BE2C (cell line): ENCODE measurements at regions not wholly inside any gene's neighbourhood (a gene's known extent, or its start where the extent isn't known, plus 50 kb on each side); places are given as distances from the start of the nearest gene placed in this dataset.

Experiments
- DNase-seq: peaks from one replicate; pipeline ENCODE4 v3.0.0-alpha.2; 2020
- H3K27me3 ChIP-seq: fragments of 250-450 bp; sonication (Bioruptor Pico); 2 replicates; pipeline ENCODE4 v1.5.1; 2020; ENCODE audit warnings: mild to moderate bottlenecking
- H3K36me3 ChIP-seq: fragments of 250-450 bp; sonication (Bioruptor Pico); 2 replicates; pipeline ENCODE4 v1.5.1; 2020; ENCODE audit warnings: mild to moderate bottlenecking
- H3K4me1 ChIP-seq: fragments of 250-450 bp; sonication (Bioruptor Pico); 2 replicates; pipeline ENCODE4 v1.5.1; 2020
- H3K4me3 ChIP-seq: 2 replicates; pipeline ENCODE4 v1.5.1; 2011; ENCODE audit warnings: low read depth, low read length
- H3K9me3 ChIP-seq: fragments of 250-450 bp; sonication (Bioruptor Pico); 2 replicates; pipeline ENCODE4 v1.5.1; 2020
- TF ChIP-seq, protein P1 (sequence below): IDR thresholded peaks from 2 replicates; pipeline ENCODE4 v1.5.1; 2012; ENCODE audit warnings: mild to moderate bottlenecking, low read depth, low read length

DNA sequence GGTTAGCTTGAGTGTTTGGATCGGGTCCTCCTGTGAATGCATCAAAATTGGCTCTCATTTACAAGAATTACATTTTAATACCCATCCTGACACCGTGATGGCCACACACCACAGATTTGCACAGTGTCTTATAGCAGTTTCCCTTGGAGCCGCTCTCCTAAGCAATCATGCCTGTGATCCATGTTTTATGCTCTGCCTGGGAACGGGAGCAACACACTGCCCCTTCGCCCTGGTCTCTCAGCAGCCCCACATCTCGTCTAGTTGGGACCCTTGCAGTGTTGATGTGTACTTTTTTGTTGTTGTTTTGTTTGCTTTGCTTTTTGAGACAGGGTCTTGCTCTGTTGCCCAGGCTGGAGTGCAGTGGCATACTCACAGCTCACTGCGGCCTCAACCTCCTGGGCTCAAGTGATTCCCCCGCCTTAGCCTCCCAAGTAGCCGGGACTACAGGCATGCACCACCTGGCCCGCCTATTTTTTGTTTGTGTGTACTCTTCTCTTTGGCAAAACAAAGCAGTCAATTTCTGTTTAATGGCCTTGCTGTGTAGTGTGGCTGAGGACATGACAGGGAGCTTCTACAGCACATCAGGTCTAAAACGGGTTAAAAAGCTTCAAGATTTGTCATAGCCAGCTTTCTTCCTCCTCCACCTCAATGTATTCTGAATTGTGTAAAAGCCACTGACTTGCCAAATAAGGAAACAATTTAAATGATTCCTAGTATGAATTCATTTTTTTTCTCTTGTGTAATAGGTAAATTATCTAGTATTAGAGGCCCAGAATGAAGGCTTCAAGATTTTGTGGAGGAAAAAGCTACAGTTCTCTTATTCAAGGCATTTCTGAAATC is 101.6 kb upstream of the TBCA start:
- Histone ChIP-seq H3K4me1 (no peaks in the 10 kb centered on the region; the same call in 1 of the 2 replicates), H3K9me3 (no peaks in the 10 kb centered on the region), H3K27me3 (no peaks in the 10 kb centered on the region), H3K36me3 (no peaks in the 10 kb centered on the region), H3K4me3 (no peak overlapping the region)
- DNase-seq: no peak
- TF ChIP-seq, protein P1, sequence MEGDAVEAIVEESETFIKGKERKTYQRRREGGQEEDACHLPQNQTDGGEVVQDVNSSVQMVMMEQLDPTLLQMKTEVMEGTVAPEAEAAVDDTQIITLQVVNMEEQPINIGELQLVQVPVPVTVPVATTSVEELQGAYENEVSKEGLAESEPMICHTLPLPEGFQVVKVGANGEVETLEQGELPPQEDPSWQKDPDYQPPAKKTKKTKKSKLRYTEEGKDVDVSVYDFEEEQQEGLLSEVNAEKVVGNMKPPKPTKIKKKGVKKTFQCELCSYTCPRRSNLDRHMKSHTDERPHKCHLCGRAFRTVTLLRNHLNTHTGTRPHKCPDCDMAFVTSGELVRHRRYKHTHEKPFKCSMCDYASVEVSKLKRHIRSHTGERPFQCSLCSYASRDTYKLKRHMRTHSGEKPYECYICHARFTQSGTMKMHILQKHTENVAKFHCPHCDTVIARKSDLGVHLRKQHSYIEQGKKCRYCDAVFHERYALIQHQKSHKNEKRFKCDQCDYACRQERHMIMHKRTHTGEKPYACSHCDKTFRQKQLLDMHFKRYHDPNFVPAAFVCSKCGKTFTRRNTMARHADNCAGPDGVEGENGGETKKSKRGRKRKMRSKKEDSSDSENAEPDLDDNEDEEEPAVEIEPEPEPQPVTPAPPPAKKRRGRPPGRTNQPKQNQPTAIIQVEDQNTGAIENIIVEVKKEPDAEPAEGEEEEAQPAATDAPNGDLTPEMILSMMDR: no peak

DNA sequence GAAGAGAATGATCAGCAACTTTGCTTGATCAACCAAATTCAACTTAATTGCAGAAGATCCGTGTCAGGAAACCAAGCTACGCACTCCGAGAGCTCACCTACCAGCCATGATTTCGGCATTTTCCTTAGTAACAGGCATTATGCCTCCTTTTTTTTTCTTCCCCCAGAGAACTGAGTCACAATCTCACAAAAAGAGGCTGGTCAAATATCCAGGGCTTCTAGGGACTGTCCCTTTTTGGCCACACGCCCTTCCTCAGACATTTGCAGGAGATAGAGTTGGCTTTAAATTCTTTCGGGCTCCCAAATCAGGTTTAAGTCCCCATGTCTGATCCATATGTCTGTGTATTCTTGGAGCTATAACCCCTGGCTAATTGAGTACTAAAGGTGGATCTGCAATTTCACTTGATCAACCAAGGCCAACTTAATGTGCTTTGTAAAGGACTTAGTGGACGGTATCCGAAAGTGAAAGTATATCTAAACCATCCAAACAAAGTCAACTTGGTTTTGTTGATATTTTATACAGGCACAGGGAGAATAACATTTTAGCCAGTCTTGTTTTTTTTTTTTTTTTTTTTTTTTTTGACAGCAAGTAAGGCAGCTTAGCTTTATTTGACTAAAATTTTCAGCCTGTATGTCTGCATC is 100.8 kb upstream of the TBCA start:
- TF ChIP-seq, protein P1: no peak
- no peaks in the 10 kb centered on the region; the same call in 1 of the 2 replicates for H3K4me1 ChIP-seq
- H3K4me3 ChIP-seq: no peak overlapping the region
- H3K9me3 ChIP-seq: no peaks in the 10 kb centered on the region
- no peaks in the 10 kb centered on the region for H3K36me3 ChIP-seq
- no peak for DNase-seq
- H3K27me3 ChIP-seq: no peaks in the 10 kb centered on the region

DNA sequence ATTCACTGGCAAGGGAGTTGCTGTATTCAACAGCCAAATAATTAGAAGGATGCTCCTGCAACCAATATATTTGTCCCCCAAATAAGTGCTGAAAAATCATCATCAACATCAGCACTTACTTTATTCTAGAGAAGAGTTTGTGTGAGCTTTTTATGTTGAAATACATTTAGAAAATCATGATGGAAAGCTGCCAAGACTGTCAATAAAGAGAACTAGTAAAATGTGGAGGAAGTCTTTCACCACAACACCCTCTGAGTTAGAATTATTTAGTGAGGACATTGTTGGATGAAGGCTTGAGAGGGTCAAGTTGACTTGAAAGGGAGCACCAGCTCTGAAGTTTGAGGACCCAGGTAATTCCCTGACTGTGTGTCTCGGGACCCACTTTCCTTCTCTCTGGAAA is 100.2 kb upstream of the TBCA start:
- H3K4me3 ChIP-seq: no peak overlapping the region

DNA sequence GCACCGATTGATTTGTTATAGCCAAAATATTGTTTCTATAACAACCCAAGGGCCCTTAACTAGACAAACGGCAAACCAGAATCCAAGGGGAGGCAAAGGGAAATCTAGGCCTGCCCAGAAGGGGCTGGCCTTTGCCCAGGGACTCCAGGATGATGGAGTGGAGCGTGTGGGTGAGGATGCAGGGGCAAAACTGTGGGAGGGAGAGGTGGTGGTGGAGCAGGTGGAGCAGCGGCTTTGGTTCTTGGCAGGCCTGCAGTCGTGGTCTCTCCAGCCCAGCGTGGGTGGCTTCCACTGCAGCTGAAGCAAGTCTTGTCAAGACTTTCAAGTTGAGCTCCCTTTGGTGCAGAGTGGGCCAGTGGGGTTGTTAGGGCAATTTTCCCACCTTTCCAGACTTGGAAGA is 98.6 kb upstream of the TBCA start:
- Histone ChIP-seq H3K4me1 (no peaks in the 10 kb centered on the region), H3K9me3 (no peaks in the 10 kb centered on the region), H3K4me3 (no peak overlapping the region), H3K36me3 (no peaks in the 10 kb centered on the region), H3K27me3 (no peaks in the 10 kb centered on the region)
- TF ChIP-seq, protein P1: no peak
- DNase-seq: no peak

More for the DNA sequence above, 100.2 kb upstream of the TBCA start:
- TF ChIP-seq, protein P1: no peak
- H3K36me3 ChIP-seq: no peaks in the 10 kb centered on the region
- no peaks in the 10 kb centered on the region for H3K9me3 ChIP-seq
- H3K27me3 ChIP-seq: no peaks in the 10 kb centered on the region
- DNase-seq: no peak
- H3K4me1 ChIP-seq: no peaks in the 10 kb centered on the region; the same call in 1 of the 2 replicates

DNA sequence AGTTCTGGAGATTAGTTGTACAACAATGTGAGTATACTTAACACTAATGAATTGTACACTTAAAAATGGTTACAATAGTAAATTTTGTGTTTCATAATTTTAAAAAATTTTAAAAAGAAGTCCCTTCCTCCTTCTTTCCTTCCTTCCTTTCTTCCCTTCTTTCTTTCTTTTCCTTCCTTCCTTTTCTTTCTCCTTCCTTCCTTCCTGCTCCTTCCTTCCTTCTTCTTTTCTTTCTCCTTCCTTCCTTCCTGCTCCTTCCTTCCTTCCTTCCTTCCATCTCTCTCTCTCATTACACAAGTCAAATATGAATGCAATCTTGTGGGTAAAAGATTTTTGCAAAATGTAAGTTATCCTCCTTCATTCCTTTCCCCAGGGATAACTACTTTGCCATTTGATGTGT is 97.1 kb upstream of the TBCA start:
- no peaks in the 10 kb centered on the region for H3K36me3 ChIP-seq
- no peak for DNase-seq
- TF ChIP-seq, protein P1: no peak
- H3K4me3 ChIP-seq: no peak overlapping the region
- no peaks in the 10 kb centered on the region for H3K9me3 ChIP-seq
- H3K27me3 ChIP-seq: no peaks in the 10 kb centered on the region
- H3K4me1 ChIP-seq: no peaks in the 10 kb centered on the region

DNA sequence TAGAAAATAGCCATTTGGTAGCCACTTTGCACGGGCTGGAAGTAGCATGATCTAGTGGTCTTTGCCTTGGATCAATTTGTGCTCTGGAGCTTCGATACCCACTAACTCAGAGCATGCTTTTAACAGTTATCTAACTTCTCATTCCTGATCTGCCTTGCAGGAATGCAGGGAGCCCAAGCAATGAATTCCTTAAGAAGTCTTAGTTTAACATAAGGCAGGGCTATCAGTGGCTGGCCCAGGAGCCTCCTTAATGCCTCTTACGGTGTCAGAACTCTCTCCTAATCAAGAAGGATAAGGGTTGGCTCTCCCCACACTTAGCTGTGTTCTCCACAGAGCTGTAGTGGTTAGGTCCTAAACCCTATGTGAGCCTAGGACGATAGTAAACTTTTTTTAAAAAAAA is 95.8 kb upstream of the TBCA start:
- Histone ChIP-seq H3K4me3 (no peak overlapping the region), H3K4me1 (no peaks in the 10 kb centered on the region; the same call in 1 of the 2 replicates), H3K36me3 (no peaks in the 10 kb centered on the region), H3K27me3 (no peaks in the 10 kb centered on the region), H3K9me3 (no peaks in the 10 kb centered on the region)
- no peak for DNase-seq
- TF ChIP-seq, protein P1: no peak
